HCT116 (cell line): ENCODE measurements at regions not wholly inside any gene's neighbourhood (a gene's known extent, or its start where the extent isn't known, plus 50 kb on each side); places are given as distances from the start of the nearest gene placed in this dataset.

ENCODE experiments used
- ATAC-seq: fragments of 200-7000 bp; cut with Tn5 transposase; 2 replicates; pipeline ENCODE4 v1.9.1; 2020; ENCODE audit warnings: mild to moderate bottlenecking, moderate library complexity
- BruUV-seq: library from RNA; stranded (reverse); fragments of 400-500 nt; replicated peaks from 2 replicates; lab custom pipeline; 2021; lab: Mats Ljungman, UMichigan
- CTCF ChIA-PET: fragments of 300-600 bp; sonication (Branson Sonifier 250); formaldehyde crosslinking; loops from one replicate; lab custom pipeline; 2021; ENCODE audit warnings: antibody characterized with exemption; lab: Charles Lee
- POLR2A ChIA-PET: fragments of 300-600, 350-600 bp; sonication (Branson Sonifier 250); formaldehyde crosslinking; loops from one replicate; lab custom pipeline; 2021; ENCODE audit warnings: antibody characterized with exemption; lab: Charles Lee
- RAD21 ChIA-PET, 2 experiments: fragments of 300-600 bp; sonication (Branson Sonifier 250); formaldehyde crosslinking; loops; one replicate each; lab custom pipeline; 2023; ENCODE audit warnings: low total read pairs in 2 of 2; ENCODE audit not compliant: uncharacterized antibody in 2 of 2, unreplicated experiment in 2 of 2, low non-redundant PET in 1 of 2; lab: Charles Lee
- DNase-seq: peaks from one replicate; pipeline ENCODE4 v3.0.0-alpha.2; 2010; ENCODE audit warnings: low read depth, low spot score
- H2AFZ ChIP-seq: fragments of 200-600 bp; shearing (Covaris generic), sonication (generic); 2 replicates; pipeline ENCODE4 v1.6.1; 2017; ENCODE audit warnings: low read depth, mixed run types, mixed read lengths, antibody characterized with exemption, low read length; ENCODE audit not compliant: poor library complexity, severe bottlenecking
- H3K27ac ChIP-seq: 2 replicates; pipeline ENCODE4 v1.5.1; 2012; ENCODE audit warnings: low read depth, low read length
- H3K27me3 ChIP-seq: fragments of 200-600 bp; sonication (generic); 2 replicates; pipeline ENCODE4 v1.6.1; 2016; ENCODE audit warnings: mixed run types, low read length, mixed read lengths; ENCODE audit not compliant: insufficient read depth
- H3K36me3 ChIP-seq, 2 experiments: fragments of 200-500 bp in 1 of 2; fragments of 200-600 bp in 1 of 2; sonication (Bioruptor generic) in 1 of 2; sonication (generic) in 1 of 2; 2 replicates each; pipeline versions ENCODE4 v1.5.1 to v1.6.1; 2014 to 2016; ENCODE audit warnings: low read length in 2 of 2, inconsistent platforms in 1 of 2, mixed read lengths in 1 of 2, mixed run types in 1 of 2; ENCODE audit not compliant: insufficient read depth in 2 of 2, control insufficient read depth in 1 of 2
- H3K4me1 ChIP-seq, 2 experiments: fragments of 200-600 bp in 1 of 2; sonication (generic) in 1 of 2; 2 replicates each; pipeline versions ENCODE4 v1.5.1 to v1.6.1; 2012 to 2017; ENCODE audit warnings: low read length in 2 of 2, inconsistent platforms in 1 of 2, mild to moderate bottlenecking in 1 of 2, mixed read lengths in 1 of 2, mixed run types in 1 of 2, moderate library complexity in 1 of 2; ENCODE audit not compliant: insufficient read depth in 2 of 2, control insufficient read depth in 1 of 2
- H3K4me2 ChIP-seq: fragments of 200-600 bp; sonication (generic); 2 replicates; pipeline ENCODE4 v1.6.1; 2017; ENCODE audit warnings: mixed run types, low read length, mixed read lengths
- H3K4me3 ChIP-seq, 2 experiments: fragments of 200-600 bp in 1 of 2; sonication (generic) in 1 of 2; replicated peaks in 1 of 2; 2 replicates each; pipeline ENCODE4 v1.5.1; 2011 to 2016; ENCODE audit warnings: low read length in 2 of 2, control low read depth in 1 of 2, low read depth in 1 of 2, mild to moderate bottlenecking in 1 of 2, mixed read lengths in 1 of 2, mixed run types in 1 of 2
- H3K79me2 ChIP-seq: fragments of 200-600 bp; sonication (generic); 2 replicates; pipeline ENCODE4 v1.6.1; 2017; ENCODE audit warnings: mild to moderate bottlenecking, mixed run types, low read length, moderate library complexity, mixed read lengths; ENCODE audit not compliant: insufficient read depth
- H3K9ac ChIP-seq: fragments of 200-600 bp; sonication (generic); 2 replicates; pipeline ENCODE4 v1.6.1; 2016; ENCODE audit warnings: low read length, mixed read lengths
- H3K9me2 ChIP-seq: fragments of 200-600 bp; sonication (generic), shearing (Covaris generic); 2 replicates; pipeline ENCODE4 v1.6.1; 2017; ENCODE audit warnings: mixed run types, mild to moderate bottlenecking, moderate library complexity; ENCODE audit not compliant: insufficient read depth
- H3K9me3 ChIP-seq, 2 experiments: fragments of 200-500 bp in 1 of 2; fragments of 200-600 bp in 1 of 2; sonication (Bioruptor generic) in 1 of 2; sonication (generic) in 1 of 2; 2 replicates each; pipeline ENCODE4 v1.6.1; 2014 to 2017; ENCODE audit warnings: low read length in 2 of 2, mixed read lengths in 2 of 2, inconsistent platforms in 1 of 2, low read depth in 1 of 2, mild to moderate bottlenecking in 1 of 2, mixed run types in 1 of 2, moderate library complexity in 1 of 2; ENCODE audit not compliant: control insufficient read depth in 1 of 2, insufficient read depth in 1 of 2
- H4K20me1 ChIP-seq: fragments of 200-600 bp; sonication (generic), shearing (Covaris generic); 2 replicates; pipeline ENCODE4 v1.6.1; 2017; ENCODE audit warnings: mixed run types, mild to moderate bottlenecking, moderate library complexity; ENCODE audit not compliant: insufficient read depth
- CBX3 ChIP-seq: IDR thresholded peaks from 2 replicates; pipeline ENCODE4 v1.6.1; 2012; ENCODE audit warnings: low read depth
- CEBPB ChIP-seq: IDR thresholded peaks from 2 replicates; pipeline ENCODE4 v1.6.1; 2012; ENCODE audit warnings: low read depth
- ELF1 ChIP-seq: IDR thresholded peaks from 2 replicates; pipeline ENCODE4 v1.6.1; 2012; ENCODE audit warnings: low read depth, borderline replicate concordance
- EZH2 ChIP-seq: fragments of 200-600 bp; sonication (generic); IDR thresholded peaks from 2 replicates; pipeline ENCODE4 v1.6.1; 2017; ENCODE audit warnings: antibody characterized with exemption, mixed run types
- JUND ChIP-seq: IDR thresholded peaks from 2 replicates; pipeline ENCODE4 v1.6.1; 2012
- POLR2AphosphoS5 ChIP-seq: IDR thresholded peaks from 2 replicates; pipeline ENCODE4 v1.6.1; 2011; ENCODE audit warnings: mild to moderate bottlenecking, low read depth, low read length, moderate library complexity
- SRF ChIP-seq: IDR thresholded peaks from 2 replicates; pipeline ENCODE4 v1.6.1; 2012; ENCODE audit warnings: low read depth
- TCF7L2 ChIP-seq: IDR thresholded peaks from 2 replicates; pipeline ENCODE4 v1.7.0; 2011; ENCODE audit warnings: borderline replicate concordance, inconsistent platforms; ENCODE audit not compliant: insufficient read depth, insufficient read length; ENCODE audit errors: extremely low read depth
- YY1 ChIP-seq: IDR thresholded peaks from 2 replicates; pipeline ENCODE4 v1.6.1; 2011; ENCODE audit warnings: low read length, low read depth, moderate library complexity, mild to moderate bottlenecking; ENCODE audit not compliant: insufficient replicate concordance; ENCODE audit errors: extremely low read depth
- intact Hi-C: fragments of 100-400 bp; cut with micrococcal nuclease; formaldehyde crosslinking; loops from 2 replicates; pipeline ENCODE4 v1.10.0; 2022
- TF ChIP-seq, protein P1 (sequence below), 3 experiments: fragments of 200-600 bp in 1 of 3; sonication (generic) in 1 of 3; IDR thresholded peaks in 2 of 3; conservative IDR thresholded peaks in 1 of 3; 2 replicates each; pipeline ENCODE4 v1.5.1; 2012 to 2017; ENCODE audit warnings: low read depth in 2 of 3, low read length in 2 of 3, antibody characterized with exemption in 1 of 3, borderline replicate concordance in 1 of 3, control low read depth in 1 of 3, mild to moderate bottlenecking in 1 of 3, mixed read lengths in 1 of 3, mixed run types in 1 of 3, moderate library complexity in 1 of 3; ENCODE audit not compliant: insufficient read depth in 1 of 3
- TF ChIP-seq, protein P2 (sequence below): IDR thresholded peaks from 2 replicates; pipeline ENCODE4 v1.6.1; 2012

DNA sequence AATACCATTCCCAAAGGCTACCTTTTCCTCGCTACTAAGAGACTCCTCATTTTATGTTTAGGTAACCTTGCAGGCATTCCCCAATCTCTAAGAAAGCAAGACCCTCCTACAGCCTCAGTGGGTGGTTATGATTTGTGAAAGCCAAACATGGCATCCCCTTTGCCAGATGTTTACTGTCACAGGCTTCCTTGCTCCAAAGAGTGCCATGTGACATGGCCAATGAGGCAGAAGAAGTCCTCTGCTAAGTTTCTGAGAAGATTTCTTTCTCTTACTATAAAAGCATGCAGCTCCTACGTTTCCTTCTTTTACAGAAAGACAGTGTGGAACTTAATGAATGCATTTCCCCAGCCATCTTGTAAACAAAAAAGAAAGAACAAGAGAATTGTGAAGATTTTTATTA lies 688.2 kb downstream of the TBC1D32 start (continued):
- no peak for TF ChIP-seq YY1
- TF ChIP-seq POLR2AphosphoS5: no peak
- TF ChIP-seq CEBPB: no peak
- no peak for TF ChIP-seq TCF7L2

DNA sequence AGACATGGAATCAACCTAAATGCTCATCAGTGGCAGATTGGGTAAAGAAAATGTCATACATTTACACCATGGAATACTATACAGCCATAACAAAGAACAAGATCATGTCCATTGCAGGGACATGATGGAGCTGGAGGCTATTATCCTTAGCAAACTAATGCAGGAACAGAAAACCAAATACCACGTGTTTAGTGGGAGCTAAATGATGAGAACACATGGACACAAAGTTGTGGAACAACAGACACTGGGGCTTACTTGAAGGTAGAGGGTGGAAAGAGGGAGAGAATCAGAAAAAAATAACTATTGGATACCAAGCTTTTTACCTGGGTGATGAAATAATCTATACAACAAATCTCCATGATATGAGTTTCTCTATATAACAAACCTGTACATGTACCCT lies 701.3 kb downstream of the TBC1D32 start:
- no TSS peak for BruUV-seq
- no peaks in the 10 kb centered on the region for H3K79me2 ChIP-seq
- ChIA-PET CTCF (no interaction called here), POLR2A (no interaction called here), RAD21 (no interaction called here)
- no peaks in the 10 kb centered on the region for H4K20me1 ChIP-seq
- H3K9me2 ChIP-seq: no peaks in the 10 kb centered on the region; the same call in 1 of the 2 replicates
- H2AFZ ChIP-seq: no peak overlapping the region
- no peak for TF ChIP-seq ELF1
- TF ChIP-seq, protein P1, sequence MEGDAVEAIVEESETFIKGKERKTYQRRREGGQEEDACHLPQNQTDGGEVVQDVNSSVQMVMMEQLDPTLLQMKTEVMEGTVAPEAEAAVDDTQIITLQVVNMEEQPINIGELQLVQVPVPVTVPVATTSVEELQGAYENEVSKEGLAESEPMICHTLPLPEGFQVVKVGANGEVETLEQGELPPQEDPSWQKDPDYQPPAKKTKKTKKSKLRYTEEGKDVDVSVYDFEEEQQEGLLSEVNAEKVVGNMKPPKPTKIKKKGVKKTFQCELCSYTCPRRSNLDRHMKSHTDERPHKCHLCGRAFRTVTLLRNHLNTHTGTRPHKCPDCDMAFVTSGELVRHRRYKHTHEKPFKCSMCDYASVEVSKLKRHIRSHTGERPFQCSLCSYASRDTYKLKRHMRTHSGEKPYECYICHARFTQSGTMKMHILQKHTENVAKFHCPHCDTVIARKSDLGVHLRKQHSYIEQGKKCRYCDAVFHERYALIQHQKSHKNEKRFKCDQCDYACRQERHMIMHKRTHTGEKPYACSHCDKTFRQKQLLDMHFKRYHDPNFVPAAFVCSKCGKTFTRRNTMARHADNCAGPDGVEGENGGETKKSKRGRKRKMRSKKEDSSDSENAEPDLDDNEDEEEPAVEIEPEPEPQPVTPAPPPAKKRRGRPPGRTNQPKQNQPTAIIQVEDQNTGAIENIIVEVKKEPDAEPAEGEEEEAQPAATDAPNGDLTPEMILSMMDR (IDR thresholded peaks at IDR 0.05 in 2 of 3, conservative IDR thresholded peaks at IDR 0.05 in 1 of 3; ENCODE audit: borderline replicate concordance in 1 of 3, insufficient read depth in 1 of 3, low read depth in 2 of 3, low read length in 2 of 3): no peak
- no peak for TF ChIP-seq SRF
- TF ChIP-seq EZH2: no peak
- no peak for TF ChIP-seq CBX3
- no peak for TF ChIP-seq JUND
- TF ChIP-seq, protein P2, sequence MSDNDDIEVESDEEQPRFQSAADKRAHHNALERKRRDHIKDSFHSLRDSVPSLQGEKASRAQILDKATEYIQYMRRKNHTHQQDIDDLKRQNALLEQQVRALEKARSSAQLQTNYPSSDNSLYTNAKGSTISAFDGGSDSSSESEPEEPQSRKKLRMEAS: no peak
- no peaks in the 10 kb centered on the region for H3K4me1 ChIP-seq
- H3K27me3 ChIP-seq: no peaks in the 10 kb centered on the region
- H3K27ac ChIP-seq: no peak overlapping the region
- H3K9ac ChIP-seq: no peak overlapping the region
- H3K4me3 ChIP-seq: no peak overlapping the region
- intact Hi-C loops: no loop called here
- no peaks in the 10 kb centered on the region for H3K9me3 ChIP-seq
- DNase-seq (no peak), ATAC-seq (no peak)
- no peak overlapping the region for H3K4me2 ChIP-seq
- no peaks in the 10 kb centered on the region for H3K36me3 ChIP-seq
